AG10803 (cell line): ENCODE measurements at regions not wholly inside any gene's neighbourhood (a gene's known extent, or its start where the extent isn't known, plus 50 kb on each side); places are given as distances from the start of the nearest gene placed in this dataset.

ENCODE experiments used
- DNase-seq: peaks from one replicate; pipeline ENCODE4 v3.0.0; 2010; ENCODE audit warnings: low read depth
- H3K4me3 ChIP-seq: 2 replicates; pipeline ENCODE4 v1.5.1; 2011; ENCODE audit warnings: mild to moderate bottlenecking, low read length, control low read depth
- TF ChIP-seq, protein P1 (sequence below): conservative IDR thresholded peaks from 2 replicates; pipeline ENCODE4 v1.5.1; 2011; ENCODE audit warnings: mild to moderate bottlenecking, low read length, control low read depth, inconsistent platforms

DNA sequence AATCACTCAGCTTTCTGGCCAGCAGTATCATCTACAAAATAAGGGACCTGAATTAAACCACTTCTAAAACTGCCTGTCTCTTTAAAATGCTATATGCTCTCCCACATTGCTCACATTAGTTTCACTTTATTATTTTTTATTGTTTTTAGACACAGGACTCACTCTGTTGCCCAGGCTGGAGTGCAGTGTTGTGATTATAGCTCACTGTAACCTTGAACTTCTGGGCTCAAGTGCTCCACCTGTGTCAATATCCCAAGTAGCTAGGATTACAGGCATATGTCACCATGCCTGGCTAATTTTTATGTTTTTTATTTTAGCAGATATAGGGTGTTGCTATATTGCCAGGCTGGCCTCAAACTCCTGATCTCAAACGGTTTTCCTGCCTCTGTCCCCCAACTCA lies 591.3 kb upstream of the ZNF804A start:
- DNase-seq, result no peak
- no peak overlapping the region for H3K4me3 ChIP-seq
- TF ChIP-seq, protein P1, sequence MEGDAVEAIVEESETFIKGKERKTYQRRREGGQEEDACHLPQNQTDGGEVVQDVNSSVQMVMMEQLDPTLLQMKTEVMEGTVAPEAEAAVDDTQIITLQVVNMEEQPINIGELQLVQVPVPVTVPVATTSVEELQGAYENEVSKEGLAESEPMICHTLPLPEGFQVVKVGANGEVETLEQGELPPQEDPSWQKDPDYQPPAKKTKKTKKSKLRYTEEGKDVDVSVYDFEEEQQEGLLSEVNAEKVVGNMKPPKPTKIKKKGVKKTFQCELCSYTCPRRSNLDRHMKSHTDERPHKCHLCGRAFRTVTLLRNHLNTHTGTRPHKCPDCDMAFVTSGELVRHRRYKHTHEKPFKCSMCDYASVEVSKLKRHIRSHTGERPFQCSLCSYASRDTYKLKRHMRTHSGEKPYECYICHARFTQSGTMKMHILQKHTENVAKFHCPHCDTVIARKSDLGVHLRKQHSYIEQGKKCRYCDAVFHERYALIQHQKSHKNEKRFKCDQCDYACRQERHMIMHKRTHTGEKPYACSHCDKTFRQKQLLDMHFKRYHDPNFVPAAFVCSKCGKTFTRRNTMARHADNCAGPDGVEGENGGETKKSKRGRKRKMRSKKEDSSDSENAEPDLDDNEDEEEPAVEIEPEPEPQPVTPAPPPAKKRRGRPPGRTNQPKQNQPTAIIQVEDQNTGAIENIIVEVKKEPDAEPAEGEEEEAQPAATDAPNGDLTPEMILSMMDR, result no peak

DNA sequence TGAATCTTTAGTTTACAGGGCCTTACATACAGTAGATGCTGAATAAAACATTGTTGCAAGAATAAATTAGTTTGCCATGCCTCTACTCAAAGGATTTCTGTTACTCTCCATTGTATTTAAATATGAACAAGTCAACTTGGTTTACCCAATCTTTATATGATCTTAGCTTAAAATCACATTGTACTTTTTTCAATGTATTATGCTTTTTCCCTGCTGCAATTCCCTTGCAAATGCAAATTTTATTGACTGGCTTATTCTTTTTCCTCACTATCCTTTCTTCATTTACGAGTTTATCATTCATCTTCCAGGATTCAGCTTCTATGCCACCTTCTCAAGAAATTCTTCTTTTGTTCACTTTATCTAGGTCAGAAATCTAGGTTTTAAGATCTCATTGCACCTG lies 571.4 kb upstream of the ZNF804A start:
- H3K4me3 ChIP-seq, result no peak overlapping the region
- TF ChIP-seq, protein P1, result no peak
- DNase-seq, result no peak

DNA sequence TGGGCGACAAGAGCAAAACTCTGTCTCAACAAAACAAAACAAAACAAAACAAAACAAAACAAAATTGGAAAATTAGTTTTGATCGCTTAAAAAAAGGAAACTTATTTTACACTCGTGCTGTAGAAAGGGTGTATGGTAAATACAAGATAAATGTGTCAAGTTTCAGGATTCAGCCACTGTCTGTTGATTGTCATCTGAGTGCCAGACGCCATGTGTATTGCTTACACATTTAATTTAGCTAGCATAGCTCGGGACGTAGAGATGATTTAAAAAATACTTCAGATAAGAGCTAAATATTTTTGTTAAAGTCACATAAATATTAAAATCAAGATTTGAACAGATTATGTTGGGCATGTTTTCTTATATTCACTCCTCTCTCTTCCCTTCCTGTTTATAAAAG lies 568.1 kb upstream of the ZNF804A start:
- no peak for DNase-seq
- H3K4me3 ChIP-seq, result no peak overlapping the region
- TF ChIP-seq, protein P1, result no peak

DNA sequence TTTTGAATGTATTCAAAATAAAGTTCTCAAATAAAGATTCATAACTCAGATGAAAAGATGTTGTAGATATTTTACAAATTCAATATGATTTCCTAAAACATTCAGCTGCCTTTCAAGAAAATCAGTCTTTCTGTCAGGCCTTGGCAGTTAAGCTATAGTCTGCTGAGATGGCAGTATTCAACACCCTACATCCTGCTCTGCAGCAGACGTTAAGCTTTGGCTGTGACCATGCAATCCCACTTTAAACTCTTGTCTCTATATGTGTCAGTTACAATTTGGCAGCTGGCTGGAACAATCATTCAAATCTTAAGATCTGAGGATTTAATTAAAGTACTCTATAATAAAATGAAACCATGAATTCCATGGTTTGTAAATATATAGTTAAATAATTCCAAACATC lies 567.3 kb upstream of the ZNF804A start:
- DNase-seq, result no peak
- no peak overlapping the region for H3K4me3 ChIP-seq
- TF ChIP-seq, protein P1, result no peak

DNA sequence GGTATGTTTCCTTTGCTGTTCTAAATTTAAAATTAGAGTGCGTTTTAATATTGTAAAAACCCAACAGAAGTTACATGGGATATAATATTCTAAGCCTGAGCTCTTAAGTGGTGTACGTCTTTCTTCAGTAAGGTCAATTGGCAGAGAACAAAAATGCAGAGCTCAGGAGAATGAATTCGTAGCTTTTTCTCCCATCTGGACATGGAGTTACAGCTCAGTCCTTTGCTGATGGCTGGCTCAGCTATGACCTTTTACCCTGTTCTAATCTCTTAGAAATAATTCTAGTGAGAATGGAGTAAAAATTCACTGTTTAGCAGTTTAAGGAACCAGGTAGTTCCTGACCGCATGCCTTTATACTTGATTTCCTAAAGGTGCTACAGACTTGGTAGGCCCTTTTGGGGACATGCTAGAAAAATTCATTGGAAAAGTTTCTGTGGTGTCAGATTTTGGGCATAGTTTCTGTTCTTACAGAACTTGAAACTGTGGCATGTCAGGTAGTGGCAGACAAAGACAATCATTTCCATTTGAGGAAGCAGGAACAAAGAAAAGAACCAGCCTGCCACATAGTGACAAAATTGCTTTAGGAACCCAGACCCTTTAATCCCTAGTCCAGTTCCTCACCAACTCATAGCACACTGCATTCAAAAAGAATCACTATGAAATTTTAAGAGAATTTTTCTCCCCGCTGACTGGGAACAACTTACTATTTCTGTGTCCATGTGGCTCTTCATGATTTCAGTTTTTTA lies 566.8 kb upstream of the ZNF804A start:
- TF ChIP-seq, protein P1, result no peak
- DNase-seq, result no peak
- no peak overlapping the region for H3K4me3 ChIP-seq

DNA sequence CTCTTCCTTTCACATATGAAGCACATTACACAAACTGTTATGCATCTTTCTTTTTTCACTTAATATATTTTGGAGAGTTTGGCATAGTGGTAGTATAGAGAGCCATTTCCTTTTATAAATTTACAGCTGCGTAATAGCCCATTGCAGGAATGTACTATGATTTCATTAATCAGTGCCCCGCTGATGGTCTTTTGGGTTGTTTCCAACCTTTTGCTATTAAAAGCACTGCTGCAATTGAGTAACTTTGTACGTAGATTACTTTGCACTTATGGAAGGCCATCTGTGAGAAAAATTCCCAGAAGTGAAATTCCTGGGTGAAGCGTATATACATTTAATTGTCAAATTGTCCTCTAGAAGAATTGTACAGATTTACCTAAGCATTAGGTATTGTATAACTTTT lies 565.3 kb upstream of the ZNF804A start:
- no peak overlapping the region for H3K4me3 ChIP-seq
- TF ChIP-seq, protein P1, result no peak
- DNase-seq, result no peak

DNA sequence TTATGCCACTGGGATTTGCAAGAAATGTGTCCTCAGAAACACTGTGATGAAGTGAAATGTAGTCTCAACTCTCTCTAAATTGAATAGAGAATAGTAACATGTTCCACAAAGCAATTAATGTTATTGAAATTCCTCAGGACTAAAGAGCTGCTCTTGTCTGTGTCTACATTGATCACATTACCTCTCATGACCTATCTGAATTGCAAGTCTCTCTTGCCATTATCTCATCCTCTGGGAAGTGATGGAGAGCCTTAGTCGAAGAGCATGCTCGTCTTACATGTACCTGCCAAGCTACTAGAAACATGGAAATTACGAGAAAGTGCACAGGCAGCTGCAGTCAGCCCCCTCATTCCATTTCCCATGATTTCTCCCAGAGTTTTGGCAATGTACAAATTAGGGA lies 561.1 kb upstream of the ZNF804A start:
- no peak for DNase-seq
- TF ChIP-seq, protein P1, result no peak
- no peak overlapping the region for H3K4me3 ChIP-seq
